ENCODE measurements at regions not wholly inside any gene's neighbourhood (a gene's known extent, or its start where the extent isn't known, plus 50 kb on each side); places are given as distances from the start of the nearest gene placed in this dataset.
A peak's percentile ranks its signal among the peaks of the same experiment; 100 is the strongest.

- TF ChIP-seq CTCF (conservative IDR thresholded peaks at IDR 0.05; ENCODE audit: low read length) (no peak), EZH2phosphoT487 (IDR thresholded peaks at IDR 0.05; ENCODE audit: borderline replicate concordance) (no peak)
- Histone ChIP-seq H3K79me2 (ENCODE audit: insufficient read depth, low read length) (no peaks in the 10 kb centered on the region), H3K4me1 (ENCODE audit: insufficient read depth, low read length, poor library complexity, severe bottlenecking) (no peaks in the 10 kb centered on the region), H3K27me3 (ENCODE audit: insufficient read depth, low read length, poor library complexity, severe bottlenecking) (no peaks in the 10 kb centered on the region), H3K4me2 (ENCODE audit: low read depth, low read length, poor library complexity, severe bottlenecking) (no peak overlapping the region), H3F3A (ENCODE audit: low read depth) (no peaks in the 10 kb centered on the region), H3K9ac (ENCODE audit: low read depth, low read length, poor library complexity, severe bottlenecking) (no peak overlapping the region), H2AFZ (ENCODE audit: low read length) (0 out of 2 replicates have a peak overlapping the region, but pooled peaks have one; percentile 66), H3K4me3 (ENCODE audit: low read length, poor library complexity, severe bottlenecking) (no peak overlapping the region), H3K9me3 (ENCODE audit: insufficient read depth, low read depth, low read length) (no peaks in the 10 kb centered on the region), H4K20me1 (ENCODE audit: insufficient read depth, low read length, poor library complexity, severe bottlenecking) (no peaks in the 10 kb centered on the region), H3K36me3 (ENCODE audit: insufficient read depth, low read length) (no peaks in the 10 kb centered on the region), H3K9me2 (replicated peaks; ENCODE audit: low read depth, low read length) (no peaks in the 10 kb centered on the region)
Measured at GRCh38 chr15:81481346-81481745, 107.3 kb upstream of the TMC3 start.

GRCh38 chr15:81480645-81481053 lies 106.6 kb upstream of the TMC3 start:
- Histone ChIP-seq H3K4me2 (ENCODE audit: low read depth, low read length, poor library complexity, severe bottlenecking) (no peak overlapping the region), H3K9me3 (ENCODE audit: insufficient read depth, low read depth, low read length) (no peaks in the 10 kb centered on the region), H3K9me2 (replicated peaks; ENCODE audit: low read depth, low read length) (no peaks in the 10 kb centered on the region), H3K9ac (ENCODE audit: low read depth, low read length, poor library complexity, severe bottlenecking) (no peak overlapping the region), H3K27me3 (ENCODE audit: insufficient read depth, low read length, poor library complexity, severe bottlenecking) (no peaks in the 10 kb centered on the region), H3K4me1 (ENCODE audit: insufficient read depth, low read length, poor library complexity, severe bottlenecking) (no peaks in the 10 kb centered on the region), H3K4me3 (ENCODE audit: low read length, poor library complexity, severe bottlenecking) (no peak overlapping the region), H3F3A (ENCODE audit: low read depth) (no peaks in the 10 kb centered on the region), H3K36me3 (ENCODE audit: insufficient read depth, low read length) (no peaks in the 10 kb centered on the region), H2AFZ (ENCODE audit: low read length) (peak overlapping the region; percentile 66; the same call in 1 of the 2 replicates), H3K79me2 (ENCODE audit: insufficient read depth, low read length) (no peaks in the 10 kb centered on the region), H4K20me1 (ENCODE audit: insufficient read depth, low read length, poor library complexity, severe bottlenecking) (no peaks in the 10 kb centered on the region)
- TF ChIP-seq CTCF (conservative IDR thresholded peaks at IDR 0.05; ENCODE audit: low read length) (peak; percentile 93), EZH2phosphoT487 (IDR thresholded peaks at IDR 0.05; ENCODE audit: borderline replicate concordance) (no peak)

- H3K4me1 ChIP-seq (ENCODE audit: insufficient read depth, low read length, poor library complexity, severe bottlenecking), result no peaks in the 10 kb centered on the region
- H3K9me2 ChIP-seq (replicated peaks; ENCODE audit: low read depth, low read length), result no peaks in the 10 kb centered on the region
- H3K27me3 ChIP-seq (ENCODE audit: insufficient read depth, low read length, poor library complexity, severe bottlenecking), result no peaks in the 10 kb centered on the region
- no peak overlapping the region for H3K4me3 ChIP-seq (ENCODE audit: low read length, poor library complexity, severe bottlenecking)
- no peak overlapping the region for H3K4me2 ChIP-seq (ENCODE audit: low read depth, low read length, poor library complexity, severe bottlenecking)
- H4K20me1 ChIP-seq (ENCODE audit: insufficient read depth, low read length, poor library complexity, severe bottlenecking), result no peaks in the 10 kb centered on the region
- no peaks in the 10 kb centered on the region for H3K9me3 ChIP-seq (ENCODE audit: insufficient read depth, low read depth, low read length)
- no peak overlapping the region for H3K9ac ChIP-seq (ENCODE audit: low read depth, low read length, poor library complexity, severe bottlenecking)
- no peaks in the 10 kb centered on the region for H3K79me2 ChIP-seq (ENCODE audit: insufficient read depth, low read length)
- no peaks in the 10 kb centered on the region for H3K36me3 ChIP-seq (ENCODE audit: insufficient read depth, low read length)
- H3F3A ChIP-seq (ENCODE audit: low read depth), result no peaks in the 10 kb centered on the region
- H2AFZ ChIP-seq (ENCODE audit: low read length), result no peak overlapping the region
- TF ChIP-seq CTCF (conservative IDR thresholded peaks at IDR 0.05; ENCODE audit: low read length) (no peak), EZH2phosphoT487 (IDR thresholded peaks at IDR 0.05; ENCODE audit: borderline replicate concordance) (no peak)
Measured at GRCh38 chr15:81478354-81478753, 104.3 kb upstream of the TMC3 start.

All from Loucy (cell line).